Tongue (tissue), 1 donor: ENCODE measurements at regions not wholly inside any gene's neighbourhood (a gene's known extent, or its start where the extent isn't known, plus 50 kb on each side); places are given as distances from the start of the nearest gene placed in this dataset.
"Not testable (repeated sequence)": the region's sequence is repeated elsewhere in the genome, so short reads cannot be mapped to it uniquely, and the experiment has no call there.

Experiments
- DNase-seq: peaks from one replicate; pipeline ENCODE4 v3.0.0-alpha.2; 2015

DNA sequence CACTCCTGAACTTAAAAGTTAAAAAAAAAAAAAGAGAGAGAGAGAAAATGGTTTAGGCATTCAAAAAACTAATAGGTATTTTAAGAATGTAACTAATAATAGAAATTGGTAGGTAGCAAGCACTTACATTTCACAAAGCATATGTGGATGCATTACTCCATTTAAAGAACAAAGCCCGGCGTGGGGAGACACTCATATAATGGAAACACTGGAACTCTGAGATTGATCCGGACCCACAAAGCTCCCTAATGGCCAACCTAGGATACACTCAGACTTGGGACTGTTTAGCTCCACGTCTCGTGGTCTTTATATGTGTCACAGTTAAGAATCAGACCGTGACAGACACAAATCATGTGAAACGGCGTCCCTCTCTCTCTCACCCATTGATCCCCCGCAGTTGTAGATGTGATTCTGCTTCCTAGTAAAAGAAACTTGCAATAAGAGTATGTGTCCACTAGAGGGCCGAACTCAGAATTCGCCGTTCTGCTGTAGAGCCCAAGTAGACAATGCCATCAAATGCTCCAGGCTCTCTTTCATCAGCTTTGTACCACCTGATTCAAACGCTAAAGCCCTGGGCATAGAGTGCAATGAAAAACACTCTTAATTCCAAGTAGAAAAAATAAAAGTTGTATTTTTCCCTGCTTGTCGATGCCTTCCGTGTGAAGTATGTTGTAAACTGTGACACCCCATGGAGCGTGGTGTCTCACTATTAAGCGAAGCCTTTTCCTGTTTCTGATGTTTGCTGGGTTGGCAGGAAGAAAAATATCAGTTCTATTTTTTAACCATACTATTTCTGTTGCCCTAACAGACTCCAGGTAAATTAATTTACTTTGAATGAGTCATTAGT, 429.0 kb upstream of the MTPN start:
- peak; percentile 75 for DNase-seq

DNA sequence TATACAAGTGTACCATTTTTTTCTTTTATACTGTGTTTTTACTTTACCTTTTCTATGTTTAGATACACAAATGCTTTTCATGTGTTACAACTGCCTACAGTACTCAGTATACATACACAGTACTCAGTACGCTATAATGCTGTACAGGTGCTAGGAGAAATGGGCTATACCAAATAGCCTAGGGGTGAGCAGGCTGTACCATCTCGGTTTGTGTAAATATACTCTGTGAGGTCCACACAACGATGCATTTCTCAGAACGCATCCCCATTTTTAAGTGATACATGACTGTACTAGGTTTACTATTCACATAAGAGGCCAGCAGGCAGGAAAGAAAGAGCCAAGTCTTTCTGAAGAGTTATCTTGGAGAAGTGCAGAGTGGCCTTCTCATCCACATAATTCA, 426.4 kb upstream of the MTPN start:
- no peak for DNase-seq

DNA sequence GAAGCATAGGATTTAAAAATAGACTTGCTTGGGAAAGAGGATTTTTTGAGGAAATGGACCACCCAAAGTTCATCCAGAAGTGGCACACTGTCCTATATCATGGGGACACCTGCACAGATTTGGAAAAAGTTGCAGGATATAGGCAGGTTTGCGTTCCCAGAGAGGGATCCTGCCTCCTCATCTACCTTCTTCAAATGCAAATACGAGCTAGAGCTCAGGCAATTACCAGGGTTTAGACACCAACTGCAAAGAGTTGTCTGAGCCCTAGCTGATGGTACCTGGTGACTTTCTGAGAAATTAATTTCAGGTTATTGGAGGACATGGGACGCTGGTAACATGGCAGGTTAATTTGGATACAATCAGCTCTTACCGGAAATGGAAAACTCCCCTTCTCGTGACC, 423.7 kb upstream of the MTPN start:
- DNase-seq, result no peak

DNA sequence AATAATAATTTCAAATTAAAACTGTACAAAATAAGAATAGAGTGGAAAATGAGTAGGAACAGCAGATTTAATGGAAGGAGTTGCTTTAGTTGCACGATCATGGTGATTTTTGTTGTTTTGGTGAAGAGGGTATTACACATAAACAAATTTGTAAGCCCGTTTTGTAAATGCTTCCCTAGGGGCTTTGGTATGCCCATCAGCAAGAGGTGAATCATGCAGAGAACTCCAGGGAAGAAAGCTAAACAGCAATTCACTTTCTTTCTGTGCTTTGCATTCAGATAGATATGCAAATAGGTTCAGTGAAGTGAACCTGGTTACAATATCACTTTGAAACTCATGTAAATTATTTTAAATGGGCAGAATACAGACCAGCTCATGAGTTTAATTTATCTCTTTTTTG, 422.2 kb upstream of the MTPN start:
- no peak for DNase-seq

DNA sequence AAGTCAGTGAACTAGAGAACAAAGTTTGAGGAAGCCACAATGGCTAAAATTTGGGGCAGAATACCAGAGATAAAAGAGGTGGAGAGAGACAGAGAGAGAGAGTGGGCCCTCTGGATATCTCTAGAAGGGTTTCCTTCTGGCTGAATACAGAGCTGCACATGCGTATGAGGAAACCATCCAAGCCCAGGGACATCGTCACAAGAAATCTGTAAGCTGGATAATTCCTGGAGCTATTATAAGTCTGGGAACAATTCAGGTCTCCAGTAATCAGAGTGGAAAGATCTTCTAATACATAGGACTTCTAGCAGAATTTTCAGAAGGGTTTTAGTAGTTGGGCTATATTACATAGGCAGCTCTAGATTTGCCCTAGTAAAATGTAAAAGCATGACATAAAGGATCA, 415.7 kb upstream of the MTPN start:
- no peak for DNase-seq

DNA sequence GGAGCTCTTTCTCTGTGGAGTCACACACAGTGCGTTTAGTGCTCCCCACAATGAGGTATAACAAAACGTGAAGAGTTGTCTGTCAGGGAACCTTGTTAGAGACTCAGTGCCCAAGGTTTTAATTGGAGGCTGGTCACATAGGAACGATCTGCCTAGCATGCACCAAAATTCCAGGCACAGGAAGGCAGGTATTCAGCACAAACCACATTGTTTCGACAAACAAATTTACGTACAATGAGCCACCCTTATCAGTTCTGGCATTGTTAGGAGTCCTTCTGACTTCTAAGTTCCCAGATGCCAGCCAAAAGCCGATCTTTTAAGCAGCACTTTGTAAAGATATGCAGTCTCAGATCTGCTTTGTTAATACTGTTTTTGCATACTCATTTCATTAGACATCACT, 414.2 kb upstream of the MTPN start:
- DNase-seq, result no peak

DNA sequence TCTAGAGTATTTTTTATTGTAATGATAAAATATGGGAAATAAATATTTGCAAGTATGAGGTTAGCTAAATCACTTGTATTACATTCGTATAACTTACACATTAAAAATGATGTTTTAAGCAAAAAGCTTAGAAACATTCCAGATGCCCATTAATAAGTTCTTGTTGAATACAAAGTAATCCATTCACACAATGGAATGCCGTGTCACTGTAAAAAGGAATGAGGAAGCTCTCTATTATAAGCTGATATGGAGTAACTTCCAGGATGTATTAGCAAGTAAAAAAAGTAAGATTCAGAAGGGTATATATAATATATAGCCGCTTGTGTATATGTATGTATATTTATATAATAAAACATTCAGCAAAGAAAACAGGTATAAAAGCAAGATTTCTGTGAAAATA, 412.8 kb upstream of the MTPN start:
- DNase-seq, result no peak

DNA sequence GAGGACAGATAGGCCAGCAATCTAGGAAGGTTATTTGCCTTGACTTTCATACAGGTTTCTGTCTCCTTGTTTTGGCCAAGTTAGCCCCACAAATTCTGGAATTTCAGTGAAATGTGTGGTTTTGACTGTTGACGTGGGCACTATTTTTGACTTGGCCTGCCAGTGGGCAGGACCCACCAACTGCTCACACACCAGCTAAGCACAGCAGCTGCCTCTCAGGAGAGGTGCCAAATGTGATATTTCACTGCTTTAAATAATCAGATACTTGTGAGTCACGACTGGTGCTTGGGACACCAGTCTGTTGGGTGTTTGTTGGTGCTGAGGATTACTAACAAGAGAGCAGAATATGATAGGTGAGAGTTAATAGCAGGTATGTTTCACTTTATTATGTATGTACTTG, 409.7 kb upstream of the MTPN start:
- DNase-seq, result peak; percentile 13

DNA sequence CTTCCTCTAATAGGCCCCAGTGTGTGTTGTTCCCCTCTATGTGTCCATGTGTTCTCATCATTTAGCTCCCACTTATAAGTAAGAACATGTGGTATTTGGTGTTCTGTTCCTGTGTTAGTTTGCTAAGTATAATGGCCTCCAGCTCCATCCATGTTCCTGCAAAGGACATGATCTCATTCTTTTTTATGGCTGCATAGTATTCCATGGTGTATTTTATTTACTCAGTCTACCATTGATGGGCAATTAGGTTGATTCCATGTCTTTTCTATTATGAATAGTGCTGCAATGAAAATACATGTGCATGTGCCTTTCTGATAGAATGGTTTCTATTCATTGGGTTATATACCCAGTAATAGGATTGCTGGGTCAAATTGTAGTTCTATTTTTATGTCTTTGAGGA, 394.2 kb upstream of the MTPN start:
- not testable (repeated sequence) for DNase-seq

DNA sequence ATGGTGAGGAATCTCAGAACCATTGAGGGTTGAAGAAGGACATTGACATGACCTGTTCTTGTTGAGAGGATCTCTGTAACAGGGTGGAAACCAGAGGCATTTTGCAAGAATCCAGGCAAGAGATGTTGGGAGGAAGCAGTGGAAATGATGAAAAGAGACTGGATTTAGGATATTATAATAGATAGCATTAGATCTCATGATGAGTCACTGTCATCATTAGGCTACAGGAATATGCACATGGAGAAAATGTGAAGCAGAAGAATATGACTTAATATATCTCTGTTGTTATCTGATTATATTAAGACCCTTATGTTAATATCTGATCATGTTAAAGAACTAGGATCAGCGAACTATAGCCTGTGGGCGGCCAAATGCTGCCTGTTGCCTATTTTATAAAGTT, 393.0 kb upstream of the MTPN start:
- no peak for DNase-seq

DNA sequence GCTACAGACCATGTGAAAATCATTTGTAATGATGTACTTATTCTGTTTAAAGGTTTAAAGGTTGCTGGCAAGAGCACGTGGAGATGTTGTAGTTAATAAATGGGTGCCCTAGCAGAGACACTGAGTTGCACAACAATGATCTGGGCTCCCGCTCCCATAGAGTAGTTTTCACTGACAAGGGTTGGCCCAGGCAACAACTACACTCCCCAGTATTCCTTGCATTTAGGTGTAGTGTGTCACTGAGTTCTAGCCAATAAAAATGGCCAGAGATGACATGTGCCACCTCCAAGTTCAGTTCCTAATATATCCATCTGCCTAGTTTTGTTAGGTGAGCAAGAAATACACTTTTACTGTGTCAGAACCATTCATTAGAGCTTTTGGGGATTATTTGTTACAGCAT, 392.1 kb upstream of the MTPN start:
- no peak for DNase-seq

DNA sequence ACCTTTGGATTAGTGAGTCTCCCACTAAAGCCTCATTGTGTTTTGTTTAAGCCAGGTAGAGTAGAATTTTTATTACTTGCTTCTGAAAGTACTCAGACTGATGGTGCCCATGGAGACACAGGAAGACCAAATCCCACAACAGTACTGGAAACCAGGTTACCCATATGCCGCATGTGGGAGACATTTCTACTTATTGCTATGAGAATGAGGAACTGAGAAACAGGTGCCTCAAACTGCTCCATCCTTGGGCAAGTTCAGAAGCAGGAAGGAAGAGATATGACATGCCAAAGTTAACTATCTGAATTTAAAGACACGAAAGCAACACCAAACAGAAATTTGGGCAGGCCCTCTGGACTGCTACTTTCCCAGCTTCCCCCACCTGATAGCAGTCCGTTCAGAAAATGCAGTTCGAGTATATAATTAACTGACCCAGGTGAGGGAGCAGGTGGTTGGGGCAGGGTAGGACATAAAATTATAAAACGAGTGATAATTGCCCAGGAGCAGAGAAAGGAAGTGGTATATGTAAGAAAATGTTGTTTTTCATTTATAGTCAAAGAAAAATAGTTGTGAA, 382.3 kb upstream of the MTPN start:
- no peak for DNase-seq

DNA sequence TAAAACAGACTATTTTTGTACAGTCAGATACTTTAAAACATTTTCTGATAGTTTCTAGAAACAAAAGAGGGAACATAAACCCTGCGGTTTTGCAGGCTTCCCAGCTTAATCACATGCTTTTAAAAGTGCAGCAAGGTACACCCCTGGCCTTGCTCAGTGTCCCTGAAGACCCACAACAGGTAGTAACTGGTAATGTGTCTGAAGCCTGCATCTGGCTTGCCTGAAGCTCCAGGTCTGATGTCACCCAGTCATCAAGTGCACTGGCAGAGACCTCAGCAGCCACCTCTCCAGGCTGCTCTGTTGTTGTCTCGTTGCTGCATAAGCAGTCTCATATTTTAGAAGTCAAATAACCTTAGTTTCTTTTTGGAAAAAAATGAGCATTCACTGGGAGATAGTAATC, 376.1 kb upstream of the MTPN start:
- no peak for DNase-seq

DNA sequence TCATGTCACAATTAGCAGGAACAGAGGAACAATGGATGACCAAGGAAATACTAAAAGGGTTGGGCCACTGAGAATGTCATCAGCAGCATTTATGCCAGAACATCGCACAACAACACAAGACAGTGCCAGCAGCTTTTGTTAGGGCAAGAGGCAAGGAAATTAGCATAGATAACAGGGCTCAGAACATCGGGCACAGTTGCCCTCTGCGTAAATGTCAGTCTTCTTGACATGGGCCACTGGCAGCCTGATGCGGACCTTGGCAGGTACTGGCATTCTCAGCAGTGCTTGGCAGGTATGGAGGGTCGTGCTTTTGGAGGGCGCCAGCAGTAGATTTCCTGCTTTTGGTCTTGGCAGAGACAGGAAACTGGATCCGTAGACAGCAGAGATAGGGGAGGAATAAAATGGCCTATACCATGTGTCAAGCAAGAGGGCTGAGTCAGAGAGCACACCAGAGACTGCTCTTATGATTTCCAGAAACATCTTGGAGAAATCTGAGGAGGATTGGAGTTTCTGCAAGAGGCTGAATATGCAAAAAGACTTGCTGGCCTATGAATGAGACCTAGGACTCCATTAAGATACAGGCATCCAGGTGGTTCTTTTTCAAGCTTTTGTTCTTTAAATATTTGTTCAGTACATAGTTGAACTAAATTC, 371.5 kb upstream of the MTPN start:
- no peak for DNase-seq

DNA sequence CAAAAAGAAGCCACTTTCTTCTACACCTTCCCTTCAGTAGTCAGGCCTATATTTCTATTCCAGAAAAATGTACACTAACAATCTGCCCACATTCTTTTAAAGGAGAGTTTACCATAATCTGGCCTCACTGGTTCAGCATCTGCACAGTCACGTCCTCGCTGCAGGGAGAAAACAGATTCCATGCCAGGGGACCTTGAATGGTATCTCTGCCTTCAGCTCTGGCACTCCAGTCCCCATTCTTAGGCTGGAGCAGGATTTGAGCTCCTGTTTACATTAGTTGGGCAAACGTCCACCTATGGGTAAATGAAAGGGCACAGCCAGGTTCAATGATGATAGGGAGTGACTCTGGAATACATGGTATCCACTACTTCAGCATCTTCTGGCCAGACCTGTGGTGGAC, 371.0 kb upstream of the MTPN start:
- DNase-seq, result no peak

DNA sequence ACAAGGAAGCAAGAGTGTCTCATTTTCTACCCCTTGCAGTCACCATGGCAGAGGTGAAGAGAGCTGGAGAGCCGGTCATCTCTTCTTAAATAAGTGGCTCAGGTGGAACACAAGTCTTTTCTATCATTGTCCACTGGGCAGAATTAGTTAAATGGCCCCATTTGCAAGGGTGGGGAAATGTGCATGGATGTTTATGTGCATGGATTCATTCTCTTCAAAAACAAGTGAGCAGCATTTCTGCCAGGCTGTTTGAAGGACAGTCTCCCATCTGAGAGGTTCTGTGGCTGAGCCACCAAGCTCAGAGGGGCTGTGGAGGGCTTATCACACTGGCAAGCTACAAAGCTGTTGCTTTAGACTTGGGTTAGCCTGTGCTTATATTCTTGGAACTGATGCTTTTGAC, 370.3 kb upstream of the MTPN start:
- no peak for DNase-seq

DNA sequence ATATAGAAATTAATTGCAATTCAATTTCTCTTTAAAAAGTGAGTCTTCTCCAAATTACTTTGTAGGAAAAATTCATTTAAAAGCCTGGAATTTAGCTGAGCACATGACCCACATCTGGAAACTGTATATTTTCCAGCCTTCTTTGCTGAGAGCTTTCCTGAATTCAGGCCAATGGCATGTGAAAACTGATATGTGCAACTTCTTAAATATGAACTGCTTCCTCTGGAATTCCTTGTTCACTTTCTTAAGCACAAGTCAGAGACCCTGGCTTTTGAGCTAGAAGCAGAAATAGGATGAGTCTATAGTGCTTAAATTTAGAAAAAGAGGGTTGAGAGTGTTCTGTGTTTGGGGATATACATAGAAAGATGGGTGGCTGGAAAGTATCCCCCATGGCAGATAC, 365.1 kb upstream of the MTPN start:
- peak; percentile 54 for DNase-seq

DNA sequence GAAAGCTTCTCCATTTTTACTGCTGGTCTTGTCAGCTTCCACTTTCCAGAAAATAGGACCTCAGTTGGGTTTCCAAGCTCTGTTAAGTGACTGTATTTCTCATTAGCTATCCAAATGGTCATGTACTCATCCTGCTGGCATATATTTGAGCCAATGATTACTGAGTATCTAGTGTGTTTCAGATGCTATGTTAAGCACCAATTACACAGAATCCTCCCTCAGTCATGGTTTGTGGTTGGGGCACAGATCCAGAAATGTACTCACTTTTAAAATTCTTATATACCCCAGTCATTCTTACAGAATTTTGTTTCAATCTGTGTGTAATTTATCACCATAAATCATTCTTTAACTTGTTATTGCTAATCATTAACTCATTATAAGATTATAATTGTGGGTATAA, 362.3 kb upstream of the MTPN start:
- DNase-seq, result no peak

DNA sequence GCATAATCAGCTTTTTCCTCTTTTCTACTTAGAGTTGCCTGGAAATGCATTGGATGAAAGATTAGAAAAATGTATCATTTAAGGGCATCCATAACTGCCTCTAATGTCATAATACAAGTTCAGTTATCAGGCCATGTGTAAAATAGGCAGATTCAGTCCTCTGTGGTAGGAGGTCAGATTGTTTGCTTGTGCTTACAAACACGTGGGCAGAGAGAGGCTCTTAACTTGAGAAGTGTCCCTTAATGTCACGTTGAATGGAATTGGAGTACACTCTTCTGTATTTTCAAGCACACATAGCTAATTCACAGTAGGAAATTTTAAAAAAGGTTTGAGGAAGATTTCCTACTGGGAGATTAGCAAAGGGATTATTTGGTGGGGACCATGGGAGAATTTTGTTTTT, 359.8 kb upstream of the MTPN start:
- DNase-seq, result no peak

DNA sequence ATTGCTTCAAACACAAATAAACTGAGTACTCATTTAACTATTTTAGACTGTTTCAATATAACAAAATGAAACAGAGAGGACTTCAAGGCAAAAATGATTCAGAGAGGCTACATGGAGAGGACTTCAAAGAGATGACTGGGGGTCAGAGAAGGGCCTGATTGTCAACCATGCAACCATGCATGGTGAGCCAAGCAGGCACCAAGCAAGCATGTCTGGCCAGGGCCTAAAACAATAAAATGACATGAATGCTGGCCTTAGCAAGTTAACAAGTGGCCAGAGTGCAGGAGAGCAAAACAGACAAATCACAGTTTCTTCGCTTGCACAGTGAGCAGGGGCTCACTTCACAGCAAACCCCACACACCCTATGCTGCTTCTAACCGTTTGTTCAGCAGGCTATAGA, 356.5 kb upstream of the MTPN start:
- no peak for DNase-seq

DNA sequence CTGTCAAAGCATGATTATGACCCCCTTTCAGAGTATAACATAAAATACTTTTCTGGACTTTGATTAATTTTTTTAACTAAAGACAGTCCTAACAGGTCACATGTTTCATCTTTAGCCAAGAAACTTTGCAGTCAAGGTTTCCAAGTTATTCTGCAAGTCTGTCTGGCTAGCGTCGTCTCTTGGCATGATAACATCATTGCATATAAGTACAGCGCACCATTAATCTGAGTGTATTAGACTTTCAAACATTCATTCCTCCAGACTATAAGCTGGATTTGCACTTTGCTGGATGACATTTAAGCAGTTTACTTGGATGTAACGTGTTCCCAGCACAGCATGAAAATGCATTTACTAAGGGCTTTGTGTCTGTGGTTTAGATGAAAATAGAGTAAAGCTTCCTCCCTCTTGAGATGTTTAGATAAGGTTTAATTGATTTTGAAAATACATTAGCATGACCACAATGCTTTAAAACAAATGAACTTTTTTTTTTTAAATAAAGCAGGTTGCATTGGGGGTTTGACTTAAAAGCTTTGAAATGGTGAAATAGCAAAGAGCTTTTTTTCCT, 349.0 kb upstream of the MTPN start:
- peak; percentile 32 for DNase-seq

DNA sequence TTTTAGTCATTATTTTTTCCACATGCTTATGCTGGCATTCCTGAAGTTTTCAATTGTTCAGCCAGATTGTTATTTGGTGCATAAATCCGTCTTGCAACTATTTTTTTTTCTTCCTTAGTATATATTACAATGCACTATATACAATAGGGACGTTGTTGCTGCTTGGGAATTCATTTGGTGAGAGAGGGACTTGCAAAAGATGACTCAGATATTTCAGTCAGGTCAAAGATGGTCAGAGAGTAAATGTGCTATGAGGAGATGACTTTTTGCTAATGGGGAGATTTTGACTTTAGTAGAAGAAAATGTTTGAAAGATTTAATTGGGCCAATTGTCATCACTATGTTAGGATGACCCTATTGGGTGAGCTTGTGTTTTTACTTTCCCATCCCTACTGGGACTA, 348.4 kb upstream of the MTPN start:
- no peak for DNase-seq

DNA sequence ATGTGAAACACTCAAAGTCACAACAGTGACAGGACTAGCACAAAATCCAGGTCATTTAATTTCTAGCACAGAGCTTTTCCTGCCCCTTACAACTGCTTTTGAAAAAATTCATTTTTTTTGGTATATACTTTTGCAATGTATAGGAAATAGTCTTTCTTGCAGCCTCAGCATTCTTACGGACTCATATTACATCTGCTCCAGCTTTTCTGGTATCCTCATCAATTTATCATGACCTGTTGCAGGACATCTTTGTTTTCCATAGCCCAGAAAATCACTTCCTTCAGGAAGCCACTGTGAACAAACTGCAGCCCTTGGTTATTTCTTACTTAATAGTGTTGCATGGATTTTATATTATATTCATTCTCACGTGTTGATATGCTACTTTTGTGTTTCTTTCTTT, 347.9 kb upstream of the MTPN start:
- no peak for DNase-seq
